GM18907 (cell line): ENCODE measurements at regions not wholly inside any gene's neighbourhood (a gene's known extent, or its start where the extent isn't known, plus 50 kb on each side); places are given as distances from the start of the nearest gene placed in this dataset.
A peak's percentile ranks its signal among the peaks of the same experiment; 100 is the strongest.
"Not testable (repeated sequence)": the region's sequence is repeated elsewhere in the genome, so short reads cannot be mapped to it uniquely, and the experiment has no call there.

Experiments
- ATAC-seq: cut with Tn5 transposase; IDR thresholded peaks from one replicate; pipeline ENCODE4 v1.9.1; 2021; ENCODE audit warnings: mild to moderate bottlenecking, moderate library complexity; ENCODE audit not compliant: unreplicated experiment

DNA sequence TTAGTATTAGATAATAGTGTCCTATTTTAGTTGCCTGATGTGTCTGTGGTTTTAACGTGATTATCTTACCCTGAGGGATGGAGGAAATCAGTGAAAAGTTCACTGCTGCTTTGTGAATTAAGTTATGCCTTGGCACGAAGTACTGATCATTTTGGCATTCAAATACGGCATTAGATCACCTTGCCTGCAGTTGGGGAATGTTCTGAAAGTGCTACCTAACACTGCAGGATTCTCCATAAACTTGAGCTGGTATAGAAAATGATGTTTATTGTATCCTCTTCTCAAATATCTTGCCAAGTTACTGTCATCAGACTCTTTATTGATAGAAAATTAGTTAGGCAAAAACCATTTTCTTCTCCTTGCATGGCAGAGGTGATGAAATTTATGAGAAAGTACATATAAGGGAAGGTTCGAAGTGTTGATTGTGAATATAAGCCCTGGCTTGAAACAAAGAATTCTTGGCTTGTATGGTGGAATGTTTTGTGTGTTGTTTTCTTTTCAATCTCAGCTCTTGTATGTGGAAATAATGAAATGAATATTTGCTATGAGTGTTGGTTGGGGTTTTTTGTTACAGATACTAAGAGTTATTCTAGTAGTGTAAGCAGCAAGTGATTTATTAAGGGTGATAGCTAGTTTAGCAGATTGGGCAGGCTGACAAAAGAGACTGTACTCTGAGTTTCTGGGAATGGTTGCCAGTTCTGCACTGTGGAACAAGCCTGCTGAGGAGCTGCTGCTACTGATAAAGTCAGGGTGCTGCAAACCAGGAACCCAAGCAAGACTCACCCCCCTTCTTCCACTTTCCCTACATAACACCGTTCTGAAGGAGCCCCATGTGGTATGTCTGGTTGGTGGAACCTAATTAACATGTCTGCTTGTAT, 448.3 kb downstream of the PCNX1 start:
- ATAC-seq = peak; percentile 42

DNA sequence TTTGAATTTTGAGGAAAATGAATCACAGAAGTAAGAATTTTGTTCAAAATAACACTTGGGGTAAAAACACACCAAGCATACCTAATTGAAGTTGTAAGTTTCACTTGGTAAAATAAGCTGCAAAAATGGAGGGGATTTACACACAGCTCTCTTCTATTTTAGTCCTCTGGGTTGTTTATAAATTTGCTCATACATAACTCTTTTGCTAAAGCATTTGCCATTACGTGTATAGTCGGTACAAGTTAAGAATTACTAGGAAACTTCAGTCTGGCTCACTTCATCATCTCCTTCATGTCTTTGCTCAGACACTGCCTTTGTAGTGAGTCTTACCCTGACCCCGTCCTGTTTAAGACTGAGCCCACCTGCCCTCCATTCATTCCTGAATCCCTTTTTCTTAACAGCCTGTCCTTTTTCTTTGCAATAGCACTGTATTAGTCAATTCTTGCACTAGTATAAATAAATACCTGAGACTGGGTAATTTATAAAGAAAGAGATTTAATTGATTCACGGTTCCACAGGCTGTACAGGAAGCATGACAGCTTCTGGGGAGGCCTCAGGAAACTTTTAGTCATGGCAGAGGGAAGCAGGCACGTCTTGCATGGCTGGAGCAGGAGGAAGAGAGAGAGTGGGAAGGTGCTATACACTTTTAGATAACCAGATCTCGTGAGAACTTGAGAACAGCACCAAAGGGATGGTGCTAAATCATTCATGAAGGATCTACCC, 451.1 kb downstream of the PCNX1 start:
- ATAC-seq = no peak

DNA sequence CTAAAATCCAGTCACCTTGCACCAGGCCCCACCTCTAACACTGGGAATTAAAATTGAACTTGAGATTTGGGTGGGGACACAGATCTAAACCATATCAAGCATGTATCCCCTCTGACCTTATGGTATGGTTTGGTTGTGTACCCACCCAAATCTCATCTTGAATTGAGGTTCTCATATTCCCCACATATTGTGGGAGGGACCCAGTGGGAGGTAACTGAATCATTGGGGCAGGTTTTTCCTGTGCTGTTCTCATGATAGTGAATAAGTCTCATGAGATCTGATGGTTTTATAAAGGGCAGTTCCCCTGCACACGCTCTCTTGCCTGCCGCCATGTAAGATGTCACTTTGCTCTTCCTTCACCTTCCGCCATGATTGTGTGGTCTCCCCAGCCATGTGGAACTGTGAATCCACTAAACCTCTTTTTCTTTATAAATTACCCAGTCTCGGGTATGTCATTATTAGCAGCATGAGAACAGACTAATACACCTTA, 451.7 kb downstream of the PCNX1 start:
- not testable (repeated sequence) for ATAC-seq

DNA sequence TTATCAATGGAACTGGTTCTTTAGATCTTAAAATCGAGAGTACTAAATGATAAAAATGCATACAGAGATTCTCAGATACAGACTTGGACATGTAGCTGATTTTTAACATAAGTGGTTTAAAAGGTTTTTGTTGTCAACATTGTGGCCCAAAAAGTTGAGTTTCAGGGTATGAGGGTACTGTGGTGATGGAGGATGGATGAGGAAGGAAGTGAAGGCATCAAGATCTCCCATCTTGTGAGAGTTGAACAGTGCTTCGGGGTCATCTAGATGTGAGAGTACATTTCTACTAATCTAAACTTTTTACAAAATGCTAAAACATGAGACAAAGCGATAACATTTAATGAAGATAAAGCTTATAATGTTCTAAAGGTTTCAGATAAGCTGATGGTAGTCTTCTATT, 452.6 kb downstream of the PCNX1 start:
- no peak for ATAC-seq

DNA sequence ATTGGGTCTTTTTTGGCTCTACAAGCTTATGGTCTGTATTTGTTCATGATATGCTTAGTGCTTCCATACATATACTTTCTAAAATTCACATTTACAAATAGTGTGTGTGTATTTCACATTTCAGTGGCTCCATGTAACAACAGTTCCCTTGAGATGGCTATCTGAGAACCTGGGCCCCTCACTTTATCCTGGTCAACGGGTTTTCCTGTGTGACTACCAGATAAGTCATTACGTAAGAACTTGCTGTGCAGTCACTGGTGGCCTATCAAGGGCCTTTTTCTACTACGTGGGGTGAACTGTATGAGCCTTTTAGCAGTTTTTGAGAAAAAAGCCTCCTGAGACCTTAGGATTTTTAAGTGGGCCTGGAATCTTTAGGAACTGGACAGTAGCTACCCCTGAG, 454.1 kb downstream of the PCNX1 start:
- ATAC-seq = no peak

DNA sequence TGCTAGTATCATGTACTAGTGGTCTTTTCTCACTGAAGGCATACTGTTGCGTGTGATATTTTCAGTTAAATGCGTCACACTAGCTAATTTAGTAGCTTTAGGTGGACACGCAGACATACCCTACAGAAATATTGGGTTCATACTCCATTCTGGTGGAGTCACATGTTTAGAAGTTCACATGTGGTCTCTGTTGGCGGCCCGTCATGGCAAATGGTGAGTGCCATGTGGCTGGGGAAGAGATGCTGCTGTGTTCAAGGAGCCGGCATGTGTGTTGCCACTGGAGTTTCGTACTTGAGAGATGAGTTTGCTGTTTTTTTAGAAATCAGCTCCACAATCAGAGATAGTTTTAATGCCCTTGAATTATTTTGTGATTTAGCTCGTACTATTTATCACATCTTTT, 454.6 kb downstream of the PCNX1 start:
- ATAC-seq = no peak

DNA sequence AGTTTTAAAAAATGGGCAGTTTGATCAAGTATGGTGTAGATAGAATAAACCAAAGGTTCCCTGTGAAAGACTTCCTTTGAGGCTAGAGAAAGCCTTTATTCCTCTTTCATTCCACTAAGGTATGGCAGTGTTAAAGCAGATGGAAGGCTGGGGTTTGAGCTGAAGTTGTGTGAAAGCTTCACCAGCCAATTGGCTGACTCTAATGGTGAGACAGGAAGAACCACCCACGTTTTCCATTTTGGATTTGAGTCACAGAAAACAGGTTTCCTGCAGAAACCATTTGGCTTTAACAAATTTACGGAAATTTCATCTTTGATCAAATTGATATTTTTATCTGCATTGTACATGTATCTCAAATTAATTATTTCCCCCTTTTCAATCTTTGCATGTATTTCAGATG, 455.0 kb downstream of the PCNX1 start:
- no peak for ATAC-seq

DNA sequence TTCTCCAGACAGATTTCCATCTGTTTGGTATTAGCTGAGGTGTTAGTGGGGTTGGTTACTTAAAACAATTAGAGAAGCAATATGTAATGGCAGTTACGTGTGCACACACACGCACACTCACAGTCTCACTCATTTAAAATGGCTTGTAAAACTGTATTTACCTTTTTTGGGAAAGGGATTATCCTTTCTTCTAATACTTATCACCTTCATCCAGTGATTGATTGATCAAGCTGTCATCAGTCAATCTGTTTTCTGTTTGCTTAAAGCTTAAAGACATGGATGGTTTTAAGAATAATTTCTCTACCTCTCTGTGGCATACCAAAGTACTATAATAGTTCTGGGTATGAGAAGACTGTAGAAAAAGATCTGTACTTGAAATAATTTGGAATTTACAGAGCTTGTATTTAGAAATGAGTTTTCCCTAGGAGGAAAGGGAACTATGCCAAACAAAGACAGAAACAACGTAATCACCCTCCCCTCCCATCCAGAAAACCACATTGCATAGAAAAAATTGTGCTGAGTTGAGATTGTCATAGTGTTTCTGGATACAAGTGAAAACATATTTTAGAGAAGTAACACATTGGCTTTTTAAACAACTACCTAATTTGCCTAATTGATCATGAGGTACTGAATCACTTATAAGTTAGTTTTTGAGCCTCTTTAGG, 455.8 kb downstream of the PCNX1 start:
- no peak for ATAC-seq

DNA sequence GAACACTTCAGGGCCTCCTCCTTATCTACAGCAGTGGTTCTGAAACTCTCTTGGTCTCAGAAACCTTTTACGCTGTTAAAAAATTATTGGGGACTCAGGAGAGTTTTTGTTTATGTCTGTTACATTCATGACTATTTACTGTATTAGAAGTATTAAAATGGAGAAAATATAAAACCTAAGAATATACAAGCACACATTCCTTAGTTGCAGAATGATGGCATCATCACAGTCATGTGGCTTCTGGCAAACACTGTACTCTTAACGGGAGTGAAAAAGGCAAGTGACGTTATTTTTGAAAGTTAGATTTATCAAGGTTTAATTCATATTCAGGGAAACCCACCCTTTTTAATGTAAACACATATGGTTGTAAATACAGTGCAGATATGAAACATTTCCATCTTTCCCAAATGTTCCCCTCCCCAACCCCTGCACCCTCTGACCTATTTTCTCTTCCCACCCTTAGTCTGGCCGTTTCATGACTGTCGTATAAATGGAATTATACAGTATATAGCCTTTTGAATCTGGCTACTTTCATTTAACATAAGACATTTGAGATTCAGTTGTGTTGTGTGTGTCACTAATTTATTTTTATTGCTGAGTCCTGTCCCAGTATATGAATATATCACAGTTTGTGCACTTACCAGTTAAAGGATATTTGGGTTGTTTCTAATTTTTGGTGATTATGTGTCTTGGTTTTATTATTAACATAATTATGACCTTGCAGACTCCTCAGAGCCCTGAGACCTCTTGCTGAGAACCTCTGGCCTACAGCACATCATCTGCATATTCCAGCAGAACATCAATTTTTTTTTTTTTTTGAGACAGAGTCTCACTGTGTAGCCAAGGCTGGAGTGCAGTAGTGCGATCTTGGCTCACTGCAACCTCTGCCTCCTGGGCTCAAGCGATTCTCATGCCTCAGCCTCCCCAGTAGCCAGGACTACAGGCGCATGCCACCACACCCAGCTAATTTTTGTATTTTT, 457.0 kb downstream of the PCNX1 start:
- ATAC-seq = no peak

DNA sequence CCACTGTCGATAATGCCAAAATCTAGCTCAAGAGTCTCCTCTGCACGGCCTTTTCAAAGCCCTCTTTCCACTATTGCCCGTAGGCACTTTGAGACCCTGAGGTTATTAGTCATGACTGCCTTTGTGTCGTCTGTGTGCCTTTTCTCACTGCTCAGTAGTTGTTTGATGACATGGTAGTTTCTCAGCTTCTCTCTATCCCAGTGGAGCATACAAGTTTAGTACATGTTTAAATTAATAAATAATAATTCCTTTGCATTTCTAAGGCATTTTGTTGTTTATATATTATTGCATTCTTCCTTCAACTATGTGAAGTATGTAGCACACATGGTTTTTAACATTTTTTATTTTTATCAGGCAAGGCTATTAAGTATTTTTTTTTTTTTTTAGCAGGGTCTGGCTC, 458.1 kb downstream of the PCNX1 start:
- no peak for ATAC-seq

DNA sequence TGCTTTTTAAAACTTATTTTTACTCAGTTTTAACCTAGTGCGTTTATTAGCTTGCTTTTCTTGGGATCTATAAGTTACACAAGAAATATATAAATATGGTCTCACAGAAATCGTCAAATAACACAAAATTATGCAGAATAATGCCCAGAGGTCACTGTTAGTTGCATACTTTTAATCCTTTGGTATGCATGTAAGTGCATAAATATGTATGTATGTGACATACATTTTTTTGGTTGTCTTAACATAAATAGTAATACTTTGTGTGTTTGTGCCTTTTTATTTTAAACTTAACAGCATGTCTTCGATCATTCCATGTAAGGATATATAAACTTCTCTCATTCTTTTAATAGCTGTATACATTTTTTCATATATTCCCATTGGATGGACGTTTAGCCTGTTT, 459.6 kb downstream of the PCNX1 start:
- ATAC-seq = no peak

DNA sequence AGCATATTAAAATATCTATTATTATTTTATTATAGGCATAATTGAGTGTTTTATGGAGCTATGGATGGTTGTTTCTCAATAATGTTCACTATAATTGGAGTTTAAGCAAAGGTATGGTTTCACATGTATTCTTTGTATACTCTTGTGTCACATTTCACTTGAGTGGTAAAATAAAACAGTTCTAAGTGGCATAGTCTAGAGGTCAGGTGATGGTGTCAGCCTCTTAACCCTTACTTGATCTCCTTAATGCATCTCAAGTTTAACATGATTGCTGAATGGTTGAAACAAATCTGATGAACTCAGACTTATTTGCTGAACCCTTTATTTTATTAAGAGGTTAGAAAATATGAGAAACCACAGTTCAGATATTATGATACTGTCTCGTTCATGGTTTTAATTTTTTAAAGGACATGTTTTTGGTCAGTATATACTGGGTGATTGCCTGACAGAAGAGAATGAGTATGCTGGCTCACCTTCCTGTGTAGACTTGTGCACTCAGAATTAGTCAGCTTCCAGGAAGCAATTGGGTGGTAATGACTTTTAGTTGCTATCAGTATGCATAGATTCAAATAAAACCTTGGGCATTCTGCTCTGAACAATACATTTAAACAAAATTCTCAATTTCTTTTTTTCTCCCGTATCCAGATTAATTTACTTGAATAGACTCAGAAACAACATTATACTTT, 464.6 kb downstream of the PCNX1 start:
- ATAC-seq = peak; percentile 60

DNA sequence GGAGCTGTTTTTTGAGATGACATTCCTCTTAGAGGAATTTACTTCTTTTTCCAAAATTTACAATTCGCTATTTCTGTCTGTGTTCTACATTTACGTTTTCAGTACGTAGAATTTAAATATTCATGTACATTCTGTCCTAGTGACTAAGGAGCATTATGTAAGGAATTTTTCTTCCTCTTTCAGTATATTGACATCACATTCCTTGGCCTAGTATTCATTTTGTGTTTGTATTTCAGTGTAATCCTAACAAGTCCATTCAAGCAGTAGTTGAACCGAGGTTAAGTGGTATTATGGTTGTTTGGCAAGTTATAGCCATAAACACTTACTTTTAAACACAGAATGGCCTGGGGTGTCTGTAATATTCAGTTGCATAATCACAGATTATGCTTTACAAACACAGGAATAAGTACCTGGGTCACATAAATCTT, 465.2 kb downstream of the PCNX1 start:
- no peak for ATAC-seq

DNA sequence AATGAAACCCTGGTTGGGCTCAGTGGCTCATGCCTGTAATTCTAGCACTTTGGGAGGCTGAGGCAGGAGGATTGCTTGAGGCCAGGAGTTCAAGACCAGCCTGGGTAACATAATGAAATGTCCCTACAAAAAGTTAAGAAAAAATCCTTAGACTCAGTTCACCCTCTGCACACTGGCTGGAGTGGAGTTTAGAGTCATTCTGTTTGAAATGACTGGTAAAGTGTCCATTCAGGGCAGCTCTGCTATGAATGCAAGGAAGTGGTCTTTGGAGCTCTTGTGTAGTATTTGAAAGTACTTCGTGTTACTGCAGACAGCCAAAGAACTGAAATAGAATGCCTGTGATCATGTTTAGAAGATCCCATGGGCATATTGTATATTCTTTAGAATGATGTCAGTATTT, 466.5 kb downstream of the PCNX1 start:
- ATAC-seq = no peak

DNA sequence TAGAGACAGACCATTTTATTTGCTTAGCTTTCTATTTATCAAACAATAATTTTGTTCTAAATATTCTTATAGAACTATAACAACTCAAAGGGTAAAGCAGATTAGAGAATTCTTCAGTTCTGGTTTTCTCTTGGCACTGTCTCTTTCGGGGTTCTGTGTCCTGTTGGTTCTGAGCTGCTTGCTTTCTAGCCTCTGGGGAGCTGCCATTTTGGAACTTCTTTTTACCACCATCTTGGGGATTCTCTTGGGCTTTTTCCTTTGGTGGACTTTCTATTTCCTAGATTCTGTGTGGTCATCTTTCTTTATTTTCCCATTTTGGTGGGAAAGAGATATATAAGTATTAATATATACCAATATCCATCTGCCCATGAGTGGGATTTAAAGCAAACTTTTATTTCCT, 467.7 kb downstream of the PCNX1 start:
- ATAC-seq = no peak

DNA sequence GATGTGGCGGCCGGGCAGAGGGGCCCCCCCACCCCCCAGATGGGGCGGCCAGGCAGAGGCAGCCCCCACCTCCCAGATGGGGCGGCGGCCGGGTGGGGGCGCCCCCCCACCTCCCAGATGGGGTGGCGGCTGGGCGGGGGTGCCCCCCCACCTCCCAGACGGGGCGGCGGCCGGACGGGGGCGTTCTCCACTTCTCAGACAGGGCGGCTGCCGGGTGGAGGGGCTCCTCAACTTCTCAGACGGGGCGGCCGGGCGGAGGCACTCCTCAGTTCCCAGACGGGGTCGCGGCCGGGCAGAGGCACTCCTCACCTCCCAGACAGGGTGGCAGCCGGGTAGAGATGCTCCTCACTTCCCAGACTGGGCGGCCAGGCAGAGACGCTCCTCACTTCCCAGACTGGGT, 469.8 kb downstream of the PCNX1 start:
- ATAC-seq = no peak

DNA sequence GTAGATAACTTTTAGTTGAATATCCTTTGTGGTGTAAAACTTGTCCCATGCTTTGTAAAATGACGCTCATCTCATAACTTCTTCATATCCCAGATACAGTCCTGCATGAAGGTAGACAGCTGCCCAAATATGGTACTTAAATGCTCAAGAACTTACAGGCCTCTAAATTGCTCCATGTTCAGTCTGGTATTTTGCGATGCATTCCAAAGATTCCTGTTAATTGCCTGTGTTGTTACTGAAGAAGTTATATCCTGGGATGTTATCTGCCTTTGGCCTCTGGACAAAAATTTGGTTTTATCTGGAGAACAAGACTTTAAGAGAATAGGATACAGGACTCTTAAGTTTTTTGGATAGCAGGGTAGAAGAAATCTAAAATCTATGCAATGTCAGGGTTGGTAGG, 473.0 kb downstream of the PCNX1 start:
- no peak for ATAC-seq

DNA sequence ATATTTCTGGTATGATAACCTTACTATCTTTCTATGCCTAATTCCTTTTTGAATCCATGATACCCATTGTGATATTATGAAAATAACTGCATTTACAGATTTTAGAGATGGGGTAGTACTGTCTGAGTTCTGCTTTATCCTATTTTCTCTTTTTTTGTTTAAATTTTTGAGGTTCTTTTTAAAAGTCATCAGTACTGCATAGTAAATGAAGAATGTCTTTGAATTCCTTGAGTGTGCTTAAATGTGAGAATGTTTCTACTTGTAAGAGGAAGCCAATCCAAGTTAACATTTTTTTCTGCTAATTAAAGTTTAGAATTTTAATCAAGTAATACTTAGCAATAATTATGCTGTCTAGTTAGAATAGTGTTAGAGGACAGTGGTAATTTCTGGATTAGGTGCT, 474.6 kb downstream of the PCNX1 start:
- ATAC-seq = no peak

DNA sequence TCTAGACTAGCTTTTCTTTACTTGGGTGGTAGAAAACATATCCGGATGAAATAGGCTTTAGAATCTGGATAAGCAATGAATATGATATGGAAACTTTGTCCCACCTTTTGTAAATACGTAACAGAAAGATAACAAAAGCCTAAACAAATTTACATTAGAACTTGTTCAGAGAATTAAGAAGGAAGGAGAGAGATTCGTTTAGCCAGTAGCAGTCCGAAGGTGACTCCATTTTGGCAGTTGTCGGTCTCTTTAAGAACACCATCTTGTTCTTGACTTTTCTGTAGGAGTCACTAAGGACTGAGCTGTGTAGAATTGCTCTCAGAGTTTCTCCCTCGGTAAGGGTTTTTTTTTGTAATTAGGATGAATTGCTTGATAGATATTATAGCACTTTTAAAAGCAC, 475.1 kb downstream of the PCNX1 start:
- ATAC-seq = no peak

DNA sequence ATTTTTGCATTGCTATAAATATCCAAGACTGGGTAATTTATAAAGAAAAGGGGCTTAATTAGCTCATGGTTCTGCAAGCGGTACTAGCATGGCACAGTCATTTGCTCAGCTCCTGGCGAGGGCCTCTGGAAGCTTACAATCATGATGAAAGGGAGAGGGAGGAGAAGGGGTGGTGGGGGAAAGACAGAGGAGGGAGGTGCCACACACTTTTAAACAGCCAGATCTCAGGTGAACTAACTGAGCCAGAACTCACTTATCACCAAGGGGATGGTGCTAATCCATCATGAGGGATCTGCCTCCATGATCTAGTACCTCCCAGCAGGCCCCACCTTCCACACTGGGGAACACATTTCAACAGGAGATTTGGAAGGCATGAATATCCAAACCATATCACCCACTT, 476.3 kb downstream of the PCNX1 start:
- no peak for ATAC-seq
